NCI-H460 (cell line): ENCODE measurements at regions not wholly inside any gene's neighbourhood (a gene's known extent, or its start where the extent isn't known, plus 50 kb on each side); places are given as distances from the start of the nearest gene placed in this dataset.
A peak's percentile ranks its signal among the peaks of the same experiment; 100 is the strongest.

Experiments used
- DNase-seq: peaks from one replicate; pipeline ENCODE4 v3.0.0-alpha.2; 2016; ENCODE audit warnings: low read depth; ENCODE audit errors: extremely low read depth

DNA sequence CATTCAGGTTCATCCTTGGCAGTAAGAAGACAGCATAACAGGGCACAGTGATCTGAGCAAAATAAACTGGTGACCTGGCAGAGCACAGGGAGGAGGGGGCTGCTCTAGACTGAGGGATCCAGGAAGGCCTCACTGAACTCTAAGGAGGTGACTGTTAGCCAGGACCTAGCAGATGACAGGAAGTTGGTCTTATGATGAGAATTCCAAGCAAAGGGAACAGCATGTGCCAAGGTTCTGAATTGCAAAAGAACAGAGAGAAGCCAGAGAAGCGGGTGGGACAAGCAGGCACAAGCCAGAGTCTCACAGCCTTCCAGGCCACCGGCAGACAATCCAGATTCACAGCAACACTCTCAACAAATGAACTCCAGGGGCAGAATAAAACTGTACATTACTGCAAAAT, 152.7 kb upstream of the PTPRM start:
- no peak for DNase-seq

DNA sequence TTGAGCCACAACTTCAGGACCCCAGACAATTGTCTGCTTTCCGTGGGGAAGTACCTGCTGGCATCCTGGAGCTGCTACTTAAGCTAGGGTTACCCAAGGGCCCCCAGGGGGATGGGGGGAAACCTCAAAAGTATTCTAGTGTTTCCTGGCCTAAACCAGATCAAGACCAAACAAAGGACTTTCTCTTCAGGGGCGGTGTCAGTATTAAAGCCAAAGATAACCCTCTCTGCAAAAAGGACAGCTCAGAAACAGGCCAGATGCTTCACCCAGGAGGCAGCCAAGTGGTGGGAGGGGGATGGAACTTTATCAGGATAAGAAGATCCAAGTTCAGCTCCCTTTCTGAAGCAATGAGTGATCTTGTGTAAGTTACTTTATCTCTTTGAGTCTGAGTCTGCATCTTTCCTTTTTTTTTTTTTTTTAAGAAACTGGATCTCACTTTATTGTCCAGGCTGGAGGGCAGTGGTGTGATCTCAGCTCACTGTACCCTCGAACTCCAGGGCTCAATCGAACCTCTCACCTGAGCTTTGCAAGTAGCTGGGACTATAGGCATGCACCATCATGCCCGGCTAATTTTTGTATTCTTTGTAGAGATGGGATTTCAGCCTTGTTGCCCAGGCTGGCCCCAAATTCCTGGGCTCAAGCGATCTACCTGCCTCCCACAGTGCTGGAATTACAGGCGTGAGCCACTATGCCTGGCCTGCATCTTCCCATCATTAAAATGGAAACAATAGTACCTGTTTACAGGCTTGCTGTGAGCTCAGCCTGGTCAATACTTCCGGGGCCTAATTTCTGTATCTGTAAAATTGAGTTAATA, 151.8 kb upstream of the PTPRM start:
- no peak for DNase-seq

DNA sequence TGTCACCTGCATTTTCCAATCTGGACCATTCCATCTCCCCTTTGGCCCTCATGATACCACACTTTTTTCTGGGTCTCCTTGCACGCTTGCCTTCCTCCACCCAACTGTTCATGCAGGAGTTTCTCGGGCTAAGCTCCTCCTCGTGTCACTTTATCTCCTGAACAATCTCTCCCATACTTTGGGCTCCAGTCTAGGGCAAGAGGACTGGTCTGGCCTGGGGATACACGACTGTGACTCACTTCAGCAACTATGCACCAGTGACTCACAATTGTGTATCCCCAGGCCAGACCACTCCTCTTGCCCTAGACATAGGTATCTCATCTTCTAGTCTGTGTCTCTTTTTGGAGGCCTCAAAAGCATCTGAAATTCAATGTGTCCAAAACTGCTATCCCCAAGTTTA, 149.4 kb upstream of the PTPRM start:
- DNase-seq = no peak

DNA sequence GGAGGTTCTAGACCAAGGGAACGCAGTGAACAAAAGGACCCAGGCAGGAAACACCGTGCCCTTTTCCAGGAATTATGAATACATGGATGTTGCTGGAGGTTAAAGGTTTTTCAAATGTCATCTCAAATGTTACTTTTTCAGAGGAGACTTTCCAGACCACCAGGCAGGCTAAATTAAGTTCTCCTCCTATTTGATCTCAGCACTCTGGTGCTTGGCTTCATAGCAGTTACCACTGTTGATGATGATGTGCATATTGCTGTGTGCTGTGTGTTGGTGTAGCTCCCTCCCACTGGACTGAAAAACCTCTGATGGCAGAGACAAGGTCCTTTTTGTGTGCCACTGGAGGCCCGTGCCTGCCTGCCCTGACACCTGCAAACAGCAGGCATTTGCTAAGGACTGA, 137.3 kb upstream of the PTPRM start:
- DNase-seq = no peak

DNA sequence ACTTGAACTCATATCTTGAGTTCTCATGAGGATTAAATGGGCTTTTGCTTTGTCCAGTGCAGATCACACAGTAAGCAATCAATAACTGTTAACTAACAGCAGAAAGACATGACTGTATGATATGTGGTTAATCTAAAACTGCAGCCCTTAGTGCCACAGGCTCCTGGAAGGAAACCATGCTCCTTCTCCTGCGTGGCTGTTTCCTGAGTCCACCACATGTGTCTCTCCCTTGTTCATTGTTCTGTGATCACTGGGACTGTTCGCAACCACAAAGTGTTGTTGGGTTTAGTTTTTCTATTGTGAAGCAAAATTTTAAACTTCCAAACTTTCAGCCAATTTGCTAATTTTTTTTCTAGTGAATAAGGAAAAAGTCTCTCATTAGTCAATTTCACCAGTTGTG, 130.9 kb upstream of the PTPRM start:
- no peak for DNase-seq

DNA sequence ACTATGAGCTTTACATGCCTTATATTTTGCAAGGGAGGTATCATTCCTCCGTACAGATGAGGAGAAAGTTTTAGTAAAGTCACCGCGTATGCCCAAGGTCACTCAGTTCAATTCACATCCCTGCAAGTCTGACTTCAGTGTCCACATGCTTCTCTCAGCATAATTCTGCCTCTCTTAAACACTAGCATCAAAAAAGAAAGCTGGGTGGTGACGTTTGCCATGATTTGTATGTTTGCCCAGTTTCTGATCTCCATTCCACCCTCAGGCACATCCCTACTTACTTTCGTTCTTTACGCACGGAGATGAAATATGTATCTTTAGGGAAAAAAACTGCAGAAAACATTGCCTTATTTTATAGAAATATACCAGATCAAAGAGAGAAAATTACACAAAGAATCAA, 129.2 kb upstream of the PTPRM start:
- DNase-seq = no peak

DNA sequence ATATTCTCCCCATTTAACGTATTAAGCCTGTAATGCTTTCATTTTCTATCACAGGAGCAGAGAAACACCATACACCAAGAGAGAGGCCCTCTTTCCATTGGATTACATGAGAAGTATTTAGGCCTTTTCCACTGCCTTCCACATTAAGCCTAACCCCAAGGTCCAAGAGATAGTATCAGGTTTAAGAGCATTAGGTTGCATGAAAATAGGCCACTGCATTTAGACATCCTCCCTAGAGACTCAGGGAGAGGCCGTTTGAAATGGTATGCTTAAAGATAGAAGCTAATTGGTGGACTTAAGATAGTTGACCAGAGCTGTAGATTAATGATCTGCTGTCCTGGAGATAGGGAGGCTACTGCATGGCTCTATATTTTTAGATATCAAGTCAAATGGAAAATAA, 128.5 kb upstream of the PTPRM start:
- no peak for DNase-seq

DNA sequence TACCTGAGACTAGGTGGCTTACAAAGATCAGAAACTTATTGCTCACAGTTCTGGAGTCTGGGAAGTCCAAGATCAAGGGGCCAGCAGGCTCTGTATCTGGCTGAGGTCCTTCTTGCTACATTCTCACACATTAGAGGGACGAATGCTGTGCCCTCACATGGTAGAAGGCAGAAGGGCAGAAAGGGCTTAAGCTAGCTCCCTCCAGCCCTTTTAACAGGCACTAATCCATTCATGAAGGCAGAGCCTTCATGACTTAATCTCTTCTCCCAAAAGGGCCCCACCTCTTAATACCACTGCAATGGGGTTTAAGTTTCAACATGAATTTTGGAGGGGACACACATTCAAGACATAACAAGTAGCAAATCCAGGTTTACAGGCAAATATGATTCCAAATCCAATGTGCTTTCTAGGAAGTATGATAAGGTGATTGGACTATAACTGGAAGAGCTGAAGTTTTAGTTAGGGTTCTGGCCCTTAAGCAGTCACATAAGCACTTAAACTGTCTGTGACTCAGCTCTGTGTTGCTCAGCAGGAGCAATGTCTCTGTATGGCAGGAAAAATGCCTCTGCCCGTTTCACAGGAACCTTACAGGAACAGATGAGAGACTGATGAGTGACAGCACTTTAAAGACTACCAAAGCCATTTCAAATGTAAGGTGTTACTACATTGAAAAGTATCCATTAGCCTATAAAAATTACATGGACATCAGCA, 119.6 kb upstream of the PTPRM start:
- no peak for DNase-seq

DNA sequence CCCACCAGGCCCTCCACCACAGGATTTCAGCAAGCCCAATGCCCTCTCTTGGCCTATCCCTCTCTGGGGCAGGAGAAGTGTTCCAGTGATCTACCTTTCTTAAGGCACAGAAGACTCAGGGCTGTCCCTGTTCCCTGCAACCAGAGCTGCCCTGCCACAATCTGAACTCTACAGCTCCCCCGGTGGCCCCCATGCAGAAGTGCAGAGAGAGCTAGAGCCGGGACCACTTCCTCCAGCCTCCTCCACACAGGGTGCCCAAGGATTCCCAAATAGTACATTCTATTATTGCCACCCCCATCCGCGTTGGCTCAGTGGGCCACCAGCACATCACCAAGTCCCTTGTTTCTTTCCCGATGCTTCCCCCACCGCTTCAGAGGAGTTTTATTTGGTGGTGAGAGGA, 114.8 kb upstream of the PTPRM start:
- DNase-seq = peak; percentile 43

DNA sequence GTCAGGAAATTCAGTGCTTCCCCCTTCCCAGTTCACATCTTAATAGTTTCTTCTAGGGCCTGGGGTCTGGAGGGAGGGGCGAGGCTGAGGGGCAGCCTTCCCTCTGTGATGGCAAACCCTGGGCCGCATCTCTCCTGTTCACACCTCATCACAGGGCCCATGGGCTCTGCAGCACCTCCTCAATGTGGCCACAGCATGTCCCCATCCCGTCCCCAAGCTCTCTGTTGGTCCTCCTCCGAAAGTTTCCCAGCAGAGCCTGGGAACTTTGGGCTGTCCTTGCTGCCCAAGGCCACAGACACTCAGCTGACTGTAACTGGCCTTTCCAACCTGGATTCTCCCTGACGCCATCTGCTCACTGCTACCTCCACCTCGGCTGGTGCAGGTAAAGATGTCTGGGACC, 112.7 kb upstream of the PTPRM start:
- no peak for DNase-seq

DNA sequence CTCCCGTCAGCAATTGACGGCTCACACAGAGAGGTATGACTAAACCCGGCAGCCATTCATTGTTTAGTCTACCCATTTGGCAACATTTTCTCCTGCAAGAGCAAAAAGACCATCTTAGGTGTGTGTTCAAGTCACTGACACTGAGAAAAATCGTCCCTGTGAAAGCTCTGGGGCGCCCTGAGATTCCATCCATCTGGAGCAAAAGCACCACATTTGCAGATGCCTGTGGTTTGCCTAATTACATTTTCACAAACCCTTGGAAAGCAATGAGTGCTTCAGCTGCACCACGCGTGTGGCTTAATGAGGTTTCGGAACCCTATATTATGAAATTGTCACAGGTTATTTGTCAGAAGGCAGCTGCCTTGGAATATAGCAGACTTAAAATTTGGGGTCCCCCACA, 110.7 kb upstream of the PTPRM start:
- no peak for DNase-seq

DNA sequence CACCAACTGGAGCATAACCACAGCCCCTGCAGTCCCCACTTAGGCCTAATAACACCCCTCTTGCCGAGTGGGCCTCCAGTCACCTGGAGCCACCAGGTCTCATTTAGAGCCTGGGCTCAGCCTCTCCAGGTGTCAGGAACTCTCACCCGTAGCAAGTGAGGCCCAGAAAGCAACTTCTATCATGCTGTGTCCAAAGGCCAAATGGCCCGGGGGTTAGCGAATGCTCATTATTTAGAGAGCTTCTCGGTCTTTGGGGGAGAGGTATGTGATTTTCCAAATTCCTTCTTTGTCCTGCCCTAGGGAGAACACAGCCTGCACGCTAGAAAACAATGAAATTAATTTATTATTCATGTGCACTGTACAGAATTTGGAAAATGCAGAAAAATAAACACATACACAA, 109.9 kb upstream of the PTPRM start:
- DNase-seq = no peak

DNA sequence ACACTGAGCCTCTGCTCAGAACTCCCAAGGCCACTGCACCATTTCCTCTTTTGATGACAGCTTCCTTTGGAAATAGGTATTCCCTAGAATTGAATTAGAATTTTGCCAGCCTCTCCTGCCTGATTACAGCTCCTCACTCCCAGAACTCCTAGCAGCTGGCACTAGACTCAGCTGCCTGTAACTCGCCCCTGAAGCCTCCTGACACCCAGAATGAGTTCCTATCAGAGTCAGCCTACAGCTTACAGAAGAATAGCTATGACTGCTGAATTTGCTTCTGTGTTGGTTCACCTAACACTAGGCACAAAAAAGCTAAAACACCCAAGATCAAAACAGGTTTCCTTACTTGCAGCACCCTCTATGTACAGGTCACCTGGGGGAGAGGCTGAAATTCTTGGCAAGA, 108.2 kb upstream of the PTPRM start:
- no peak for DNase-seq

DNA sequence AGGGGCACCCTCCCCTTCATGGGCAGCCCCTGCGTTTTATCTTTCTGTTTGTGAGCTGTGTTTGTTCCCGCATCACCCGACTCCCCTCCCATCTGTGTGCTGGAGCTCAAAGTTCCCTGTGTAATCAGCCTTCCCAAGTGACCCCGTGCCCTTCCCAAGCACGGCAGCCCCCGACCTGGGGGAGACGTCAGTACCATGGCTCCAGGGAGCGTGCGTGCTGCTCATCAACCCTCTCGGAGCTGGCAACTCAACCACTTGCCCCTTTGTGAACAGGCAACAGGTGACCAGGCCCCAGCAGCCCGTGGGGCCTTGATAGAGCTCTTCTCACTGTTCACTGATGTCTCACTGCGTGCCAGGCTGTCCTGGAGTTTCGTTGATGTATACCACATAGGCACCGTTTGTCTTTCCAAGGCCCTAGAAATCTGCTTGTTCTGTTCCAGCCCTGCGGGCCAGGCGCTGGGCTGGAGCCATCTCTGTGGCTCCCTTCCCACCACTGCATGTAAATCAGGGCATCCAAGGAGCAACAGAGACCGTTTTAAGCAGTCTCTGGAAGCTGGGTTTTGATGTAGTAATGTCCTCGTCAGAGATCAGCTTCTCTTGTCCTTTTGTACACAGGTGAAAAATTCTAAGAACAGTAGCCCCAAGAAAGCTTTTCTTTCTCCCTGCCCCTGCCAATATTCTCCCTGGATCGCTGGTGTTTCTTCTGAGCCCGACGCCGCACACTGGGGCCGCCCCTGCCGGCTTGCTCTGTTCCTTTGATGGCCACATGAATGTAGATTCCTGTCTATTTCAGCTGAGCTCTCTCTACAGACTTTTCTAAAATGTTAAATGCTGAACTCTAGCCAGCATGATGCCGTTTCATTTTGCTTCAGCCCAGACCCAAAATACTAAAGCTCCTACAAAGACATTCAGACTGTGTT, 107.0 kb upstream of the PTPRM start:
- no peak for DNase-seq

DNA sequence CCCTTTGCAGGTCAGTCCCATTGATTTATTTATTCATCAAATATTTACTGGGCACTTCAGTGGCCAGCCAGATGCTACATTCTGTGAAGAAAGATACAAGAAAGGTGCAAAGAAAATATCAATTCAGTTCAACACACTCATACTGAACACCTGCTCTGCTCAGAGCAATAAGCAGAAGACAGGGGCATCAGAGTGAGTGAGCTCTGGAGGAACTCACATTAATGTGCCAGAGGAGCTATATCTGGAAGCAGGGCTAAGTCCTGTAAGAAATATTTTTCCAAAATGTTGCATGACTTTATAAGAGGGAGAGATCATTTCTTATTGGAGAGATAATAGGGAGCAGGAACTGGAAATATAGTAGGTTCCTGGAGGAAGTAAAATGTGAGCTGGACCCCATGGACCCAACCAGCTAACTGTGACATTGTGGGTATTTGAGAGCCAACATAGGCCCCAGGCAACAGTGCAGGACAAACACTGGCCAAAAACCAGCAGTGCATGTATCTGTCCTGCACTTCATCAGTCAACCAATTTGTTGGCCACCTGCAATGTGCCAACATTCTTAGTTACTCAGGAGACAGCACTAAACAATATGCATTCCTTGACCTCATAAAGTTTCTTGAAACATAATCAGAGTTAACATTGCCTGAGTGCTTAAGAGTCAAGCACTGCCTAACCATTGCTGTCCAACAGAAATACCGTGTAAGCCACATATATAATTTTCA, 102.7 kb upstream of the PTPRM start:
- no peak for DNase-seq

DNA sequence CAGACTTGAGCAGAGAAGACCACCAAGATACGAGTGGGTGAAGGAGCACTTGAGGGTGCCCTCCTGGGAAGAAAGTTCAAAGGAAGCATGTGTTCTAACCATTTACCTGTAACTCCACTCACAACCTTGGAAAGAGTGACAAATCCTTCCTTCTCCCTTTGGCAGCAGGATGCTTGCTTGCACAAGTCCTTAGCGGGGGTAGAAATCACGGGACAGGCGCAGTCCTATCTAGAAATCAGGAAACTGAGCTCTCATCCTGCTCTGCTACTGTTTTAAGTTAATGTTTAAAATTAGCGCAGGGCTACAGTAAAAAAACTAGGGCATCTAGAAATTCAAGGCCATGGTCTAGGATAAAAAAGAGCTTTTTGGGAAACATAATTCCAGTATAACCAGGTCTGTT, 100.9 kb upstream of the PTPRM start:
- no peak for DNase-seq

DNA sequence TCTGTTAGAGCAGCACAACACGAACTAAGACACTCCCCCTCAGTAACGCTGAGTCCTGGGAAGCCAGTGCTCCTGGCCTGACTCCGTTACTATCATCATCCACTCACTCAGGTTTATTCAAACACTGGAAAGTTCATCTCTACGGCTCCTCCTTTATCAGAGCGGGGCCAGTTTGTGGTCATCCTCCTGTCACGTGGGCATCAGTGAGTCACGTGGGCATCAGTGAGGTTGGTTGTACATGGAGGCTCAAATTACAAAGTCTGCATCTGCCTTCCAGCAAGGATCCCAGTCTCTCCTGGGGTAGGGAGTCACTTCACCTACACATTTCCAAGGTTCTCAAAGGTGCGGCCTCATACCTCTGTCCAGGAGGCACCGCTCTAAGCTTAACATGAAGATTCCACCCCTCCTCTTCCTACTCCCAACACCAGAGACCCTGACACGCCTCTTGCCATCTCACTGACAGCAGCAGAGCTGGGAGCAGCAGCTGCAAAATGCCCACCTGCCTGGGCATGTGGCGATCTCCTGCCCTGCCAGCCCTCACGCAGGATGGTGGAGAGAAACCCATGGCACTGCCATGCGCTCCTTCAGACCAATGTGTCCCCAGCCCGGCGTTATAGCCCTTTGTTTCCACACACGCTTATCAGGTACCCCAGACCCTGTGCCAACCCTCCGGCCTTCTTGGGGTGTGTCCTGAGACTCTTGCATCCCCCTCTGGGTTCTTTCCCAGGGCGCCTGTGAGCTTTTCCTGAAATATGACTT, 99.2 kb upstream of the PTPRM start:
- DNase-seq = no peak

DNA sequence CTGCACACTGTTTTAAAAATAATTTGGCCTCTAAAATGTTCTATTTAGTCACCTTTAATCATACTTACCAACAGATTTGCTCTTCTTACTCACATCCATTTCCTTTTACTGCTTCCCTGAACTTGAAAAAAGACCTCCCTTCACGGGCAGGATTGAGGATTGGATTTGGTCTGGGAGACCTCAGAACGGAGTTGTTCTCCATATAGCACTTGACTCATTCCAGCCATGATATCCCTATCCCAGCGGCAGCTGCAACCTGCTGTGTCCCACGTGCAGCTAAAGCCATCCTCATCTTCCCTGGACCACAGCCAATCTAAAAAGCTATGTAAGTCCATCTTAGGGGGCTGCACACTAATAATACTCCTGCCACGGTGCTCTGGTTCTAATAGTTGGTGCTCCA, 97.0 kb upstream of the PTPRM start:
- no peak for DNase-seq

DNA sequence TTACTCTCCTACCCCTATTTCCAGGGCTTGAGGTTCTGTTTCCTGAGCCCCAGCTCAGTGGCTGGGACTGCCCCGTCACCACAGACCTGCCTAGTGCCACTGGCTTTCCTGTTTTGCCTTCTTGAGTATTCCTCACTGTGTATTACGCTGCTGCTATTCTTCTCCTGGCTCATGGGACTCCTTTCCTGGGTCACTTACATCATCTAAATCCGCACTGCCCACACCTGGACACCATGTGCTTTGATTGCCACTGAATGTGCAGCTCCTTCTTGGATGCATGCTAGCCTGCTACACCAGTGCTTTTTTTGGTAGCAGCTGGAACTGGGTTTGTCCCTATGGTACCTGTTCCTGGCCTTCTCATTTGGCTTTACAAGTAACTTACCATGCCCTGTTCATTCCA, 96.6 kb upstream of the PTPRM start:
- no peak for DNase-seq

DNA sequence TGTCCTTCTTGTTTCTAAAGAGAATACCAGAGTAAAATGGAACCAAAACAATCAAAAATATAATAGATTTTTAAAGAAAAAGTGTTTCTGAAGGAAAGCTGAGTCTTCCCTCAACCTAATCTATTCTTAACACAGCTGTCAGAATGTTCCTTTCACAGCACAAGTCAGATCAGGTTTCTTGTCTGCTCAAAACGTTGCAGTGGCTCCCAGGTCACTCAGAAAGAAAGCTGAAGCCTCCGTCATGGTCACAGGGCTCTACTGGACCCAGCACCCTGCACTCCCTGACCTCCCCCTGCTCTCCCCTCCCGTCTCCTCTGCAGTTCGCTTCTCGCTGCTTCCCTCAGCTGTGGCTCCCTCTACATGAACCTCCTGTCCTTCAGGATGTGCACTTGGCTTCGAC, 90.7 kb upstream of the PTPRM start:
- DNase-seq = no peak
